D341Med (cell line): ENCODE measurements at regions not wholly inside any gene's neighbourhood (a gene's known extent, or its start where the extent isn't known, plus 50 kb on each side); places are given as distances from the start of the nearest gene placed in this dataset.

Experiments
- DNase-seq: peaks from one replicate; pipeline ENCODE4 v3.0.0; 2012; ENCODE audit warnings: low spot score

DNA sequence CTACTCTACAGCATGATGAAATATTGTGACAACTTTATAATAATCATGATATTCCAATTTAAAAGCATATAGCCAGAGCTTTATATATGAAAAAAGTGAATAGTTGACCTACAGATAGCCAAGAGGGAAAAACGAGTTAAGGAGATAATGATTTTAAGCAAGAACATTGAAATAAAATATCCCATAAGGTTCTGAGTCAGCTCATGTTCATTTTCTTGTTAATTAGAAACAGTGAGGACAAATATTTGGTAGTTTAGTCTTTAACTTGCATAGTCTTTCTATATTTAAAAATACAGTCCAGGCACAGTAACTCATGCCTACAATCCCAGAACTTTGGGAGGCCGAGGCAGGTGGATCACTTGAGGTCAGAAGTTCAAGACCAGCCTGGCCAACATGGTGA, 55.8 kb upstream of the CDH6 start:
- DNase-seq = no peak

DNA sequence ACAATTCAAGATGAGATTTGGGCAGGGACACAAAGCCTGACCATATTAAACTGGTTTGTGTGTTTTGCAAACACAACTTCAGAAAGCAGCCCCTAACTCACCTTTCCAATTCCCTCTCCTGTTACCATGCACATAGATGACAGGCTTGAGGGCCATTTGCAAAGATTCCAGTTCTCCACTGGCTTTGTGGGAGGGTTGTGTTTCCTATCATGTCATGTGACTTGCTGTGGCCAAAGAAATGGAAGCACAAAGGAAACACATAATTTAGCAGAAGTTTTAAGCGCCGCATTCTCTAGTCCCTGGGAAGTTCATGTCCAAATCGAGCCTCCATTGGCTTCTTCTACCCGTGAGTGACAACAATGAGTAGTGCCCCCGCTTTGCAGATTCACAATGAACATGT, 57.9 kb upstream of the CDH6 start:
- no peak for DNase-seq

- DNase-seq = no peak
Measured at GRCh38 chr5:31133488-31133887, 60.0 kb upstream of the CDH6 start.

- DNase-seq = no peak
Measured at GRCh38 chr5:31131381-31131891, 62.0 kb upstream of the CDH6 start.

GRCh38 chr5:31130676-31131075, 62.8 kb upstream of the CDH6 start:
- DNase-seq = no peak

DNA sequence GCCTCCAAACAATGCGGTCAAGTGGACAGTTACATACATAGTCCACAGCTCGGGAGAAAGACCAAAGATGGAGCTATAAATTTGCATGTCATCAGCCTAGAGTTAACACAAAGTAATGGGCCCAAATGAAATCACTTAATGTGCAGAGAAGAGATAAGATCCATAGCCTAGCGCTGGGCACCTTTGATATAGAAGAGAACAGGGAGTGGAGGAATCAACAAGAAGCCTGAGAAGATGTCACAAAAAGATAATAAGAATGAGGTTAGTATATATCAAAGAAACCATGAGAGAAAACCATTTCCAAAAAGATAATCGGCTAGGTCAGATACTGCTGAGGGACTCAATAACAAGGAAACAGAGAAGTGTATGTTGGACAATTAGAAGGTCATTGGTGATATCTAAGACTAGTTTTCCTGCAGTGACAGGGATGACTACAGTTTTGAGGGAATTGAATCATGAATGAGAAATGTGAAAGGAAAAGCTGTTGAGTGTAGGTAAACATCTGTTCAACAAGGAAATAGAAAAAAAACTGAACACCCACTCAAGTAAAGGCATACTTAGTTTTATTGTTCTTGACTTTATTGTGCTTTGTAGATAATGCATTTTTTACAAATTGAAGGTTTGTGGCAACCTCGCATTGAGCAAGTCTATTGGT, 68.7 kb upstream of the CDH6 start:
- DNase-seq = no peak

- no peak for DNase-seq
Measured at GRCh38 chr5:31124026-31124425, 69.5 kb upstream of the CDH6 start.

- DNase-seq = no peak
Measured at GRCh38 chr5:31122998-31123951, 70.2 kb upstream of the CDH6 start.

DNA sequence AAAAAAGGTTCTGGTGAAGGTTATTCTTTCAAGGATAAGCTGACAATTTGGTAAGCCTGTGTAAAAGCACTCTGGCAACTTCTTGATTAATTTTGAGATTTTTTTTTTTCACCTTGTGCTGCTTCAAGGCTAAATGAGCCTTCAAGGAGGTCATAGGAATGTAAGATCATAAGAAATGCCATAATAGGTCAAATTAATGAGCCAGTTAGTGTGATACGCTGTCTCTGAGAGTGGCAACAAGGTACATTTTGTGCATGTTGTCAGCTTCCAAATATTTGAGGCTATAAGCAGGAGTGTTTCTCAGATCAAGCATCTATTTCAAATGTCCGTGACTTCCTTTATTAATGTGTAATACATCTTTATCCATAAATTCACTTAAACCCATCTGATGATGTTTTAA, 72.3 kb upstream of the CDH6 start:
- DNase-seq = no peak

- no peak for DNase-seq
Measured at GRCh38 chr5:31120642-31120948, 72.9 kb upstream of the CDH6 start.

DNA sequence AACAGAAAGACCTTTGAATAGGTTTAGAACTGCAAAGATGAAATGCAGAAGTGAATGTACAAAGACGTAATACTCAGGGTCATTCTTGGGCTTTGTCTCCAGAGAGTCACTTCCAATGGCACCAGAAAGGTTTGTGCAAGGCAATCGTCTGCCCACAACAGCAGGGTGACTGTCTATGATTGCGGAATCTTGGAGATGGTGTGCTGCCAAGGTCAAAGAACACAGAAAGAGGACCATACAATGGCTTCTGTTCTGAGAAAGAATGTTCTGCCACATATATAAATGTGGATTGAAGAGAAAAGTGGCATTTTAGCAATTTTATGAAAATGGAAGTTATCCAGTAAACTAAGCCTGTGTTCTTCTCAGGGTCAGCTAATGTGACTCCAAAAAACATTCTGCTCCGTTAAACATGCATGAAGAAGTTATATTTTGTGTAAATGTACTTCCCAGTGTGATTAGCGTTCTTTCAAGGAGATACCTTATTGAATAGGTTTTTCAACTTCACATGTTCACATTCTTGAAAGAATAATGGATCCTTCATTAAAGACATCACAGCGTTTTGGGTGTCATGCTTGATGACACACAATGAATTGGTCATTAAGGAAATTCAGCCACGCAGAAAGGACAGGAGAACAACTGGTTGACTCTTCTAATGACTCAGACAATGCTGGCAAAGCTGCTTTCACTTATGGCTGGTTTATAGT, 73.4 kb upstream of the CDH6 start:
- DNase-seq = no peak

DNA sequence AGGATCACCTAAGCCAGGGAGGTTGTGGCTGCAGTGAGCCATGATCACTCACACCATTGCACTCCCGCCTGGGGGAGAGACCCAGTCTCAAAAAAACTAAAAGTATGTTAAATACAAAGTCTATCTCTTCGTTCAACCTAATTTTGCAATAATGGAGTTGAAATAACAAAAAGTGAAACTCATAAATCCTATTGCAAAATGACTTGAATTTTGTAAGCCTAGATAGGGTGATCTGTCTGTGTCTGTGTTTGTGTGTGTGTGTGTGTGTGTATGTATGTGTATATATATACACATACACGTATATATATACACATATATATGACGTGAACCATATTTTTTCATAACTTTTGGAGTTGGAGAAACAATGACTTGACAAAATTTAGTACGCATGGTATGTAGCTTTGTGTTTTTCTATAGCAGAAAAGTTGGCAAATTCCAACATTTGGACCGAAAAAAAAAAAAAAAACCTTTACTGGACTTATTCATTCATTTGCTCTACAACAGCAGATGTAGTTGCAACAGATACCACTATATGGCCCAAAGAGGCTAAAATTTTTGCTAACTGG, 76.9 kb upstream of the CDH6 start:
- DNase-seq = no peak

DNA sequence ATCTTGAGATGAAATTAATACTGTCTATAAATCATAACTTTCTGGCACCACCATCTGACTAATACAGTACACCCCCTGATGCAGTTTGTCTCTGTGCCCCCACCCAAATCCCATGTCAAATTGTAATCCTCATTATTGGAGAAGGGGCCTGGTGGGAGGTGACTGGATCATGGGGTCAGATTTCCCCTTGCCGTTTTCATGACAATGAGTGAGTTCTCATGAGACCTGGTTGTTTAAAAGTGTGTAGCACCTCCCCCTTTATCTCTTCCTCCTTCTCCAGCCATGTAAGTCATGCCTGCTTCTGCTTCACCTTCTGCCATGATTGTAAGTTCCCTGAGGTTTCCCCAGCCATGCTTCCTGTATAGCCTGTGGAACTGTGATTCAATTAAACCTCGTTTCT, 78.7 kb upstream of the CDH6 start:
- DNase-seq = no peak

DNA sequence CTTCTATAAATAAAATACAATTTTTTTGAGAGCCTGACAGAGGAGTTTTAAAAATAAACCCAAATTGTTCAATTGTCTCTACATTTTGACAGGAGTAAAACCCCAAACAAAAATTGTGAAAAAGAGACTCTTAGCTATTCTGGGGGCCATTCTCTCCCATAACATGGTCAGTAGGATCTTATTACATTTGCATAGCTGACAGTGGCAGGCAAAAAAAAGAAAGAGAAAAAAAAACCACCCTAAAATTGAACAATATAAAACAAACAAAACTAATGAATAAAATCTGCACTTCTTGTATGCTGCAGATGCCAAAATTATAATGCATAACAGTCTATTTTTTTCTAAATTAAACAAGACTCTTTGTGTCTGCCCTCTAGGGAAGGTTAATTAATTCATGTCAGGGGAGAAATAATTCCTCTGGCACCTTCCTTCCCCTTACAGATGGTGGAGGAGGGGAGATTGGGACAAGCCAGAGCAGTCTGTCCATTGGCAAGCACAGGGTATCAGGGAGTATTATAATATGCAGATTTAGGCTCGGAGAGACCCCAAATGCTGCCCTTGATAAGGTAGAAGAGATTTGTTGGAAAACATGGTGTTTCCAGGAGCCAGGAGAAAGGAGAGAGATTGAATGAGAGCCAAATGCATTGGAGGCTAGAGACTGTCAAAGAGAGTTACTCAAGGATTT, 79.7 kb upstream of the CDH6 start:
- DNase-seq = no peak

GRCh38 chr5:31113101-31113500, 80.4 kb upstream of the CDH6 start:
- DNase-seq = no peak

- no peak for DNase-seq
Measured at GRCh38 chr5:31107091-31107518, 86.4 kb upstream of the CDH6 start.

DNA sequence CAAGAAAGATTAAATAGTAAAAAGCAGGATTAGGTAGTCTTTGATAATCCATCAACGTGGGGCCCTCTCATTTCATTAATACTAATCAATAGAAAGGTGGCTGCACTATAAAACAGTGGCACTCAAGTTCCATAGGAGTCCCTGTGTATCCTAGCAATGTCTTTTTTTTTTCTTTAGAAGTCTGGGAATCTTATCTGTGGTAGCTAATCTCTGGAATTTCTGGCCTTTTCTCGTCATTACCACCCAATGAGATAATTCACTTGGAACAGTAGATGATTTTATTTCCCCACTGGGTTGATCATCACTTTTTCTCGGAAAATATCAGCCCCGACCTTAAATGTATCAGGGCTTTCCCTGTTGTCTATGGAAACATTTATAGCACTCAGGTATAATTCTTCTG, 86.8 kb upstream of the CDH6 start:
- no peak for DNase-seq

- no peak for DNase-seq
Measured at GRCh38 chr5:31106278-31106677, 87.2 kb upstream of the CDH6 start.

DNA sequence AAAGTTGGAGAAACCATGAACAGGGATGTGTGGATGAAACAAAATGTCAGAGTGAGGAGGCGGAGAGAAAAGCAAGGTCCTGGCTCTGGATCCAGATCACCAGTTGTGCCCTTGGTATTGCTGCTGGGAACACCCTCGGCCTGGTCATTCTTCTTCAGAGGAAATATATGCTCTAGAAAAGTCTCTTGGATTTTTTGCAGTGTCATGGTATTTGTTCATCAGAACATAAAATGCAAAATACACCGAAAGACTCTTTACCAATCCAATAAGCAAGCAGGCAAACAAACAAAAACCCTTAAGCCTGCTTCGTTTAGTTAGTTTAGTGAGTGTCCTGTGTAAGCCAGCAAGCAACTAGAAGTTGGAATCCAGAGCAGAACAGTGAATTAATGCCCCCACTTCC, 88.7 kb upstream of the CDH6 start:
- no peak for DNase-seq

DNA sequence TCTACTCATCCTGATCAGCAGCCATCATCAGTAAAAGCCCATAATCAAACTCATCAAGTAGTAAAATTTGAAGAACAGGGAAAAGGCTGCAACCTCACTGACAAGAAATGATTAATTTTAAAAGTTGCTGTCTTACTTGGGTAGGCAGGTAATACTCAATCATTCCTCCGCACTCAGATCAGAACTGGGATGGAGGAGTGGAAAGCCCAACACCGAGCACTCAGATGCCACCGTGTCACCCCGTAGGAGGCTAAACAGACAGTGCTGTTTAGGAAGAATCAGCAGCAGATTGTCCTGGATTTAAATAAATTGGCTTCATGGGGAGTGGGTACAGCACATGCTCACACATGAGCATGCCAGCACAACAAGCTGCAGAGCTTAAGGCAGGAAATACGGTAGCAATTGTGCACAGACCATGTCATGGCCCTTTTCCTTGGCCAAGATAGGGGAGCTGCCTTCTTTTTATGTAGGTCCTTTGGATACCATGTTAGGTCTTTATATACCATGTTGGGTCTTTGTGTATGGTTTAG, 92.6 kb upstream of the CDH6 start:
- DNase-seq = no peak

DNA sequence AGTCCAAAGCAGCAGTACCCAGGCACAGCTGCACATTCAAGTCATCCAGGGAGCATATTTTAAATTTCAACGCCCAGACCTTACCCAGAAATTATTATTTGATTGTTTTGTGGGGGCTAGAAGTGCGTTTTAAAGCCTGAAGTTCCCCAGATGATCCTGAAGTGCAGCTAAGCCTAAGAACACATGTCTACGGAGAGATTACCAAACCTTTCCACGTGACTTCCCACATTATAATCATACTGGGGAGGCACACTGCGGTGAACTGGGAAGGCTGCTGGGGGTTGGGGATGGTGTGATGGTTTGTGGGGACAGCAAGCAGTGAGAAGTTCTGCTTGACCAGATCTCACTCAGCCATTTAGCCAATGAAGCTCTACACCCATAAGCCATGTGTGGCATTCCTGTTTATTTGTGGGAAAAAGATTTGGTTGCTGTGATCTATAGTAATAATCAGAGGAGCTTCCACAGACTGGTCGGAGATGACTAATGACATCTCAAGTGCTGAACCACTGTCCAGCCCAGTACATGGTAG, 93.4 kb upstream of the CDH6 start:
- no peak for DNase-seq
